CD4-positive, alpha-beta T cell treated with Interleukin-21 for 1 hour (primary cell): ENCODE measurements at regions not wholly inside any gene's neighbourhood (a gene's known extent, or its start where the extent isn't known, plus 50 kb on each side); places are given as distances from the start of the nearest gene placed in this dataset.

Experiments used
- DNase-seq: peaks from one replicate; pipeline ENCODE4 v3.0.0-alpha.2; 2020

- DNase-seq, result no peak
Observed at GRCh38 chr5:125190232-125191087, 444.0 kb upstream of the ZNF608 start.

GRCh38 chr5:125194883-125195282, 448.4 kb upstream of the ZNF608 start:
- no peak for DNase-seq

GRCh38 chr5:125196481-125197111, 450.2 kb upstream of the ZNF608 start:
- DNase-seq, result no peak

- DNase-seq, result no peak
Observed at GRCh38 chr5:125197321-125197720, 450.9 kb upstream of the ZNF608 start.

GRCh38 chr5:125198270-125198974, 452.0 kb upstream of the ZNF608 start:
- DNase-seq, result no peak

GRCh38 chr5:125199373-125199772, 452.9 kb upstream of the ZNF608 start:
- DNase-seq, result no peak

GRCh38 chr5:125199968-125200865, 453.8 kb upstream of the ZNF608 start:
- DNase-seq, result no peak

- no peak for DNase-seq
Observed at GRCh38 chr5:125200866-125201373, 454.5 kb upstream of the ZNF608 start.

GRCh38 chr5:125201446-125202052, 455.1 kb upstream of the ZNF608 start:
- no peak for DNase-seq

- DNase-seq, result no peak
Observed at GRCh38 chr5:125202353-125202752, 455.9 kb upstream of the ZNF608 start.

GRCh38 chr5:125202871-125203438, 456.5 kb upstream of the ZNF608 start:
- no peak for DNase-seq

GRCh38 chr5:125203912-125204311, 457.5 kb upstream of the ZNF608 start:
- DNase-seq, result no peak

- no peak for DNase-seq
Observed at GRCh38 chr5:125205601-125206225, 459.3 kb upstream of the ZNF608 start.

GRCh38 chr5:125207856-125208255, 461.4 kb upstream of the ZNF608 start:
- no peak for DNase-seq

GRCh38 chr5:125209650-125210049, 463.2 kb upstream of the ZNF608 start:
- no peak for DNase-seq

GRCh38 chr5:125210242-125210947, 464.0 kb upstream of the ZNF608 start:
- no peak for DNase-seq

GRCh38 chr5:125214080-125214479, 467.6 kb upstream of the ZNF608 start:
- no peak for DNase-seq

GRCh38 chr5:125215593-125215992, 469.2 kb upstream of the ZNF608 start:
- DNase-seq, result no peak

GRCh38 chr5:125219710-125220109, 473.3 kb upstream of the ZNF608 start:
- no peak for DNase-seq

- DNase-seq, result no peak
Observed at GRCh38 chr5:125220284-125220683, 473.8 kb upstream of the ZNF608 start.
